AG04450 (cell line): ENCODE measurements at regions not wholly inside any gene's neighbourhood (a gene's known extent, or its start where the extent isn't known, plus 50 kb on each side); places are given as distances from the start of the nearest gene placed in this dataset.

Experiments
- CTCF ChIA-PET: fragments of 300-600, 350-600 bp; formaldehyde crosslinking; extraction: SDS; loops from one replicate; lab custom pipeline; 2022; ENCODE audit warnings: antibody characterized with exemption, inconsistent platforms; lab: Charles Lee
- POLR2A ChIA-PET: fragments of 350-600 bp; formaldehyde crosslinking; extraction: SDS; loops from one replicate; lab custom pipeline; 2021; ENCODE audit warnings: antibody characterized with exemption, inconsistent platforms; lab: Yijun Ruan, JAX
- DNase-seq: peaks from one replicate; pipeline ENCODE4 v3.0.0-alpha.2; 2011; ENCODE audit warnings: low read depth, low spot score
- H3K27ac ChIP-seq: one replicate; pipeline ENCODE4 v1.5.1; 2012; ENCODE audit warnings: low read depth, low read length, control low read depth
- H3K27me3 ChIP-seq: one replicate; pipeline ENCODE4 v1.6.0; 2012; ENCODE audit warnings: low read length; ENCODE audit not compliant: control insufficient read depth, insufficient read depth
- H3K4me3 ChIP-seq: 2 replicates; pipeline ENCODE4 v1.5.1; 2011; ENCODE audit warnings: mild to moderate bottlenecking, low read depth, low read length, control low read depth
- H3K9me3 ChIP-seq: 2 replicates; pipeline ENCODE4 v1.5.1; 2012; ENCODE audit warnings: low read length; ENCODE audit not compliant: control insufficient read depth, insufficient read depth
- TF ChIP-seq, protein P1 (sequence below): IDR thresholded peaks from 2 replicates; pipeline ENCODE4 v1.5.1; 2011; ENCODE audit warnings: low read depth, low read length, control low read depth, inconsistent platforms

DNA sequence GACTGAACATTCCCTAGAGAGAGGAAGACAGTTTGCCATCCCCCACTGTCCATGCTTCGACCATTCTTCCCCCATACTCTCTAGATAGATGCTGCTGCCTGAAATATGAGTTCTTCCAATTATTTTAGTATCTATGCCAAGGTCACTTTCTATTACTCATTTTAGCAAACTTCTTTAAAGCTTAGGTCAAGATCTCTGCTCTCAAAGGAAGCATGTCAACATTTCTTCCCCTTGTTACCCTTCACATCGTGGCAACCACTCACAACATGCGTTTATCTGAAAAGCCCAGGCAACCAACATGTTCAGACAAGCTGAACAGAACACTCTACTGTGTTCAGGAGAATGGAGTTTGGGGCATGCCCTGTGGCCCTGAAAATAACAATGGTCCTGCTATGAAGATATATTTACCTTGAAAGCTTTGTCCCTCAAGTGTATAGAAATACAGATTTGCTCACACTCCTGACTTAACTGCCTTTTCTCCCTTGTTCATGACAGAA lies 138.4 kb upstream of the KIF2A start:
- ChIA-PET POLR2A (no interaction called here), CTCF (no interaction called here)
- Histone ChIP-seq H3K9me3 (peaks cover 4% of the 10 kb centered on the region), H3K27me3 (no peaks in the 10 kb centered on the region), H3K27ac (no peak overlapping the region), H3K4me3 (no peak overlapping the region)
- no peak for DNase-seq
- TF ChIP-seq, protein P1, sequence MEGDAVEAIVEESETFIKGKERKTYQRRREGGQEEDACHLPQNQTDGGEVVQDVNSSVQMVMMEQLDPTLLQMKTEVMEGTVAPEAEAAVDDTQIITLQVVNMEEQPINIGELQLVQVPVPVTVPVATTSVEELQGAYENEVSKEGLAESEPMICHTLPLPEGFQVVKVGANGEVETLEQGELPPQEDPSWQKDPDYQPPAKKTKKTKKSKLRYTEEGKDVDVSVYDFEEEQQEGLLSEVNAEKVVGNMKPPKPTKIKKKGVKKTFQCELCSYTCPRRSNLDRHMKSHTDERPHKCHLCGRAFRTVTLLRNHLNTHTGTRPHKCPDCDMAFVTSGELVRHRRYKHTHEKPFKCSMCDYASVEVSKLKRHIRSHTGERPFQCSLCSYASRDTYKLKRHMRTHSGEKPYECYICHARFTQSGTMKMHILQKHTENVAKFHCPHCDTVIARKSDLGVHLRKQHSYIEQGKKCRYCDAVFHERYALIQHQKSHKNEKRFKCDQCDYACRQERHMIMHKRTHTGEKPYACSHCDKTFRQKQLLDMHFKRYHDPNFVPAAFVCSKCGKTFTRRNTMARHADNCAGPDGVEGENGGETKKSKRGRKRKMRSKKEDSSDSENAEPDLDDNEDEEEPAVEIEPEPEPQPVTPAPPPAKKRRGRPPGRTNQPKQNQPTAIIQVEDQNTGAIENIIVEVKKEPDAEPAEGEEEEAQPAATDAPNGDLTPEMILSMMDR = no peak

DNA sequence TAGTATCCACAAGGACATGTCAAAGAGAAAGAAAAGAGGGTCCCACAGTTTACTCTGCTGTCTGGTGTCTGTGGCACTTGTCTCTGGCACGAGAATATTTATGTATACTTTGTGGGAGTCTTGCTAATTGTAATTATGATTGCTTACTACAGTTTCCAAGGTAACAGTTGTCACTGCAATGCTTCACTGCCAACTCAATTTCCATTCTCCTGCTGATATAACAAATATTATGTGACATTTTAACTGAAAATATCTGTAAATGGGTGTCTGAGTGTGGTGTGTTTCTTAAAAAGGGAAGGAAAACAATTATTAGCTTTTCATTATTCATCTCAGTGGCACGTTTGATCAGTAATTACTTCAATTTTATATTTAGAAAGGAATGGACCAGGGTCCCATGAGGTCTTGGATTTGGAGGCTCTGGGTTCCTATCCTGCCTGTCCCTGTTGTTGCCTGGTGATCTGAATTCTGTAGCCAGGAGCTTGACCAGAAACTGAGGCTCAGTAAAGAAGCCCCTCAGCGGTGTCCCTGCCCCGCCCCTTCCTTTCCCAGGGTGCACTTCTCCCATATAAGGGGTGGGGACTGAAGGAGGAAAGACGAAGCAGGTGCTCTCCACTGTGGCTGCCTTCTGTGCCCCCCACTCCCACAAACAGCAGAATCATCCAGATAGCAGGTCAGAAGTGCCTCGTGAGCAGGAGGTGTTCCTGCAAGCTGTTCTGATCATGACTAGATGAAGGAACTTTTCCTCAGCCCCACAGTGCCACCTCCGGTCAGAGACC lies 137.3 kb upstream of the KIF2A start:
- ChIA-PET POLR2A (no interaction called here), CTCF (interaction anchor here (0.7 kb wide), 1 partner anchor 25 kb away, joined by 5 read pairs; no protein-coding TSS in a partner anchor)
- TF ChIP-seq, protein P1 = no peak
- Histone ChIP-seq H3K9me3 (no peaks in the 10 kb centered on the region), H3K27me3 (no peaks in the 10 kb centered on the region), H3K27ac (no peak overlapping the region), H3K4me3 (no peak overlapping the region)
- DNase-seq = no peak

DNA sequence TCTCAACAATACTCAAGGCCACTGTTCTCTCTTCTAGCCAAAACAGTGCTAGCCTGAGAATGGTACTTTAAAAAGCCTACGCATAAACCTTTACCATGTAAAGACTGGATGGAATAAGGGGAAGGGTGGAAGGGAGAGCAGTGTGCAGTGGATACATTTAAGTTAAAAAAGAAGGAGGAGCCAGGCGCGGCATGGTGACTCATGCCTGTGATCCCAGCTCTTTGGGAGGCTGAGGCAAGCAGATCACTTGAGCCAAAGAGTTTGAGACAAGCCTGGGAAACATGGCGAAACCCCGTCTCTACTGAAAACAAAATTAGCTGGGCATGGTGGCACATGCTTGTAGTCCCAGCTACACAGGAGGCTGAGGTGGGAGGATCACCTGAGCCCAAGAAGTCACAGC lies 127.7 kb upstream of the KIF2A start:
- Histone ChIP-seq H3K9me3 (no peaks in the 10 kb centered on the region), H3K4me3 (no peak overlapping the region), H3K27me3 (no peaks in the 10 kb centered on the region), H3K27ac (no peak overlapping the region)
- CTCF ChIA-PET = no interaction called here
- DNase-seq = no peak
- TF ChIP-seq, protein P1 = no peak
- POLR2A ChIA-PET = no interaction called here

DNA sequence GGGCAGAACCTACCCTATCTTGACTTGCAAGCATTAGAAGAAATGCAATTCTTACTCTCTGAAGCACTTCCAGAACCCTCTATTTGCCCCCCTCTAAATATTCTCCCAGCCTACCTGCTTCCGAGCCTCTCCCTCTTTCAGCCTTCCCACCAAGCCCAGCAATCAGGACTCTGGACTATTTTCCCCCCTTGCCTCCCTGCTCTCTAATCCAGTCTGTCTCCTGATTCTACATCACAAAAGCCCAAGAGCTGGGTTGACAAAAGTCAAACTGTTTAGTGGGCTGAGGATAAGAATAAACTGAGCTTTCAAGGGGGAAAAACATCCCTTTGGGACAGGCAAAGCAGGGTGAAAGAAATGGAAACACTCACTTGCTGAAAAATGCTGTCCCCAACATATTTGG lies 123.2 kb upstream of the KIF2A start:
- H3K9me3 ChIP-seq = no peaks in the 10 kb centered on the region
- H3K27me3 ChIP-seq = no peaks in the 10 kb centered on the region
- TF ChIP-seq, protein P1 = no peak
- DNase-seq = no peak
- ChIA-PET POLR2A (no interaction called here), CTCF (no interaction called here)
- H3K27ac ChIP-seq = no peak overlapping the region
- no peak overlapping the region for H3K4me3 ChIP-seq

DNA sequence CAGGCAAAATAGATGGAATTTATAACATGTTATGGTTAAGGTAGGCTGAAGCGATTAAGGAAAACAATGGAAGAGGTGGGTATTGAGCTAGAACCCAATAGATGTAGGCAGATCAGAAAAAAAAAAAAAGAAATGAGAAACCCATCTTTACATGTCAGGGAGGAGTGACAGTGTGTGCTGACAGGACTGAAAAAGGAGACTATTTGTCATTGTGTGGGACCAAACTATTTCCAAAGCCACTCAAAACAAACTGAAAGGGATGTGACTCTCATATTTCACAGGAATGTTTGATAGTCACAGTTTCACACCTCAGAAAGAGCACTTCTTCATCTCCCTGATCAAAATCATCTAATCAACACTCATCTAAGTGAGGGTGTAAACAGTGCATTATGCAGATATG lies 122.3 kb upstream of the KIF2A start:
- ChIA-PET CTCF (no interaction called here), POLR2A (no interaction called here)
- Histone ChIP-seq H3K4me3 (no peak overlapping the region), H3K27me3 (no peaks in the 10 kb centered on the region), H3K9me3 (no peaks in the 10 kb centered on the region), H3K27ac (no peak overlapping the region)
- TF ChIP-seq, protein P1 = no peak
- DNase-seq = no peak
